ENCODE measurements at regions not wholly inside any gene's neighbourhood (a gene's known extent, or its start where the extent isn't known, plus 50 kb on each side); places are given as distances from the start of the nearest gene placed in this dataset.

DNA sequence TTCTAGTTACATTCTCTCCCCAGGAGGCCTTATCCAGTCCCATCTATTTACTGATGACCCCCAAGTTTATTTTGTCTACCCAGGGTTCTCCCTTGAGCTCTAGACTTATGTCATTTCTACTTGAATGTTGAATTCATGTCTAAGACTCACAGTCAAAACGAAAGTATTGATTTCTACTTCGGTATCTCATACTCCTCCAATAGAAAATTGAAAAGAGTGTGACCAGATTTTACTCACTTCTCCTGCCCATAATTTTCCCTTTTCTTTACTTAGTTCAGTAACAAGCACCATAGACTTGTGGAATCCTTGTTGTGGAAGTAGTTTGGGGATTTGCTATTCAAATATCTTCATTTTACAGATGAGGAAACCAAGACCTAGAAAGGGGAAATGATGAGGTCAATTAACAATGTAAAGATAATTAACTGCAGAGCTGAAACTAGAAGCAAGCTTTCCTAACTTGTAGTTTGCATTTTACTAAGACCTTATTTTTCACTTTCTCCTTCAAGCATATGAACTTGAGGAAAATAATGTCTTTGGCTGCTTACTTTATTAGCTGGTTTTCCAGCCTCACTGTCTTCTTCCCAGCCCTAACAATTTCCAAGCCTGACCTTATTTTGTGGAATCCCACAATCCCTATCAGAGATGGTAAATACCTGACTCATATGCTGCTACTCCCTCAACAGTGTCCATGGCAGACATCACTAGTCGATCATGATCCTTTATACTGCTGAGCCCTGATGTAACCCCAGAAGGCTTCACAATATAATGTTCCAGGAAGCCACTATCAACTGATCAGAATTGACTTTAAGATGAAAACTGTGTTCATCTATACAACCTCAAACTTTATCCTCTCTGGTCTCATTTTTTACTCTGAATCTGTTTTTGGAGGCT lies 123.9 kb upstream of the AGBL1 start:
- Histone ChIP-seq H3K79me2 (ENCODE audit: control insufficient read depth, insufficient read depth, low read length) (no peaks in the 10 kb centered on the region), H2AFZ (ENCODE audit: insufficient read depth, low read depth, low read length, poor library complexity, severe bottlenecking) (no peak overlapping the region), H3K4me1 (ENCODE audit: control insufficient read depth in 2 of 2, insufficient read depth in 2 of 2, low read length in 2 of 2) (no peaks in the 10 kb centered on the region), H3K4me2 (replicated peaks; ENCODE audit: low read depth, low read length, poor library complexity, severe bottlenecking) (no peak overlapping the region), H4K20me1 (ENCODE audit: control insufficient read depth, insufficient read depth, low read length, poor library complexity, severe bottlenecking) (no peaks in the 10 kb centered on the region), H3K9me3 (ENCODE audit: control extremely low read depth in 1 of 3, control insufficient read depth in 2 of 3, insufficient read depth in 1 of 3, low read length in 2 of 3) (peaks cover 0 to under 1% (median 0%) of the 10 kb centered on the region in 3 donors), H3K4me3 (ENCODE audit: control extremely low read depth in 1 of 5, extremely low read depth in 1 of 5, insufficient read depth in 1 of 5, low read depth in 2 of 5, low read length in 4 of 5) (no peak overlapping the region), H3K36me3 (replicated peaks in 1 of 2; ENCODE audit: control extremely low read depth in 1 of 2, control insufficient read depth in 1 of 2, extremely low read depth in 1 of 2, insufficient read depth in 2 of 2, low read length in 1 of 2) (no peaks in the 10 kb centered on the region), H3K27me3 (replicated peaks in 1 of 4; ENCODE audit: control extremely low read depth in 1 of 4, control insufficient read depth in 3 of 4, insufficient read depth in 4 of 4, low read length in 3 of 4) (no peaks in the 10 kb centered on the region), H3K9ac (ENCODE audit: low read length) (no peak overlapping the region), H3K27ac (ENCODE audit: low read length in 2 of 2) (no peak overlapping the region)
- no peak overlapping the region for H3K27ac Mint-ChIP-seq
- ChIA-PET CTCF (no interaction called here), POLR2A (no interaction called here)
- ATAC-seq (ENCODE audit: low read depth): no peak
- intact Hi-C loops (cut with micrococcal nuclease): no loop called here
- peaks cover 5% of the 10 kb centered on the region for H3K27me3 Mint-ChIP-seq
- DNase-seq: no peak
- H3K9me3 Mint-ChIP-seq (ENCODE audit: insufficient read depth): peaks cover 7% of the 10 kb centered on the region
- H3K4me1 Mint-ChIP-seq: peaks cover 8% of the 10 kb centered on the region
- H3K4me3 Mint-ChIP-seq: no peak overlapping the region
- 100% methylated on average over 1 of the region's 3 CpGs for WGBS (ENCODE audit: insufficient coverage)
- TF ChIP-seq, protein P1, sequence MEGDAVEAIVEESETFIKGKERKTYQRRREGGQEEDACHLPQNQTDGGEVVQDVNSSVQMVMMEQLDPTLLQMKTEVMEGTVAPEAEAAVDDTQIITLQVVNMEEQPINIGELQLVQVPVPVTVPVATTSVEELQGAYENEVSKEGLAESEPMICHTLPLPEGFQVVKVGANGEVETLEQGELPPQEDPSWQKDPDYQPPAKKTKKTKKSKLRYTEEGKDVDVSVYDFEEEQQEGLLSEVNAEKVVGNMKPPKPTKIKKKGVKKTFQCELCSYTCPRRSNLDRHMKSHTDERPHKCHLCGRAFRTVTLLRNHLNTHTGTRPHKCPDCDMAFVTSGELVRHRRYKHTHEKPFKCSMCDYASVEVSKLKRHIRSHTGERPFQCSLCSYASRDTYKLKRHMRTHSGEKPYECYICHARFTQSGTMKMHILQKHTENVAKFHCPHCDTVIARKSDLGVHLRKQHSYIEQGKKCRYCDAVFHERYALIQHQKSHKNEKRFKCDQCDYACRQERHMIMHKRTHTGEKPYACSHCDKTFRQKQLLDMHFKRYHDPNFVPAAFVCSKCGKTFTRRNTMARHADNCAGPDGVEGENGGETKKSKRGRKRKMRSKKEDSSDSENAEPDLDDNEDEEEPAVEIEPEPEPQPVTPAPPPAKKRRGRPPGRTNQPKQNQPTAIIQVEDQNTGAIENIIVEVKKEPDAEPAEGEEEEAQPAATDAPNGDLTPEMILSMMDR (IDR thresholded peaks at IDR 0.05): no peak
- TF ChIP-seq EZH2 (IDR thresholded peaks at IDR 0.05; ENCODE audit: borderline replicate concordance, insufficient read depth, low read depth, low read length, poor library complexity, severe bottlenecking): no peak

DNA sequence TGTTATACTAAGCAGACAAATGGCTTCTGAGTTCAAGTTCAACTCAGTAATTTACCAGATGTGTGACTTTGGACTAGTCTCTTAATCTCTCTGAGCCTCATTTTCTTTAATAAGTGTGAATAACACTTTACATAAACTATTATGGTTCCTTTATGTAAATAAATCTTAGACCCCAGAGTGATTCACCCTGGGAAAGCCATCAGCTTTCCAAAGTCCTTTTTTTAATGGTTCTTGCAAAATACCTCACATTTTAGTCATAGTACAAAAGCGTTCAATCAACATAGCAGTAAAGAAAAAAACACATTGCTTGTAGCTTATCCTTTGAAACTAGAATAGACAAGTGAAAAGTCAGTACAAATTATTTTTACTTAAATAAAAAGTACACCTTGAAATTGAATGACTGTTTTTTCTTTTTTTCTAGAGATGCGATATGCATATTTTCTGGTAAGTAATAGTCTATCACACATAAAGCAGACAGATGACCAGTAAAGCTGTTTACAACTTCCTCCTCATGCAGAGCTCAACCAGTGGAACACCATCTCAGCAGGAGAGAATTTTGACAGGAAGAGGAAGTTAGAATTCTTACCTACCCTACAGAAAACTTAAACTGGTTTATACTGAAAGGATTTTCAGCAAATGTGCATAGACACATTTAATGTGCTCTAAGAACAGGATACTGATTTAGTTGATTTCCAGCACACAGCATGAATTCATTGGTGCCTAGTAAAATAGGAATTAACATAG lies 123.0 kb upstream of the AGBL1 start:
- no peaks in the 10 kb centered on the region for H3K4me1 ChIP-seq (ENCODE audit: control insufficient read depth in 2 of 2, insufficient read depth in 2 of 2, low read length in 2 of 2)

More for the DNA sequence above, 123.0 kb upstream of the AGBL1 start:
- Histone ChIP-seq H3K36me3 (replicated peaks in 1 of 2; ENCODE audit: control extremely low read depth in 1 of 2, control insufficient read depth in 1 of 2, extremely low read depth in 1 of 2, insufficient read depth in 2 of 2, low read length in 1 of 2) (no peaks in the 10 kb centered on the region), H3K4me3 (ENCODE audit: control extremely low read depth in 1 of 5, extremely low read depth in 1 of 5, insufficient read depth in 1 of 5, low read depth in 2 of 5, low read length in 4 of 5) (no peak overlapping the region), H3K27ac (ENCODE audit: low read length in 2 of 2) (no peak overlapping the region), H3K4me2 (replicated peaks; ENCODE audit: low read depth, low read length, poor library complexity, severe bottlenecking) (no peak overlapping the region), H2AFZ (ENCODE audit: insufficient read depth, low read depth, low read length, poor library complexity, severe bottlenecking) (no peak overlapping the region), H3K9me3 (ENCODE audit: control extremely low read depth in 1 of 3, control insufficient read depth in 2 of 3, insufficient read depth in 1 of 3, low read length in 2 of 3) (peaks cover 0 to 3% (median 0%) of the 10 kb centered on the region in 3 donors), H3K79me2 (ENCODE audit: control insufficient read depth, insufficient read depth, low read length) (no peaks in the 10 kb centered on the region), H3K27me3 (replicated peaks in 1 of 4; ENCODE audit: control extremely low read depth in 1 of 4, control insufficient read depth in 3 of 4, insufficient read depth in 4 of 4, low read length in 3 of 4) (no peaks in the 10 kb centered on the region), H4K20me1 (ENCODE audit: control insufficient read depth, insufficient read depth, low read length, poor library complexity, severe bottlenecking) (no peaks in the 10 kb centered on the region), H3K9ac (ENCODE audit: low read length) (no peak overlapping the region)
- POLR2A ChIA-PET: no interaction called here
- peaks cover 7% of the 10 kb centered on the region for H3K9me3 Mint-ChIP-seq (ENCODE audit: insufficient read depth)
- peaks cover 5% of the 10 kb centered on the region for H3K27me3 Mint-ChIP-seq
- no peak for ATAC-seq (ENCODE audit: low read depth)
- no CpG with 5 or more reads among the region's 2 CpGs for WGBS (ENCODE audit: insufficient coverage)
- CTCF ChIA-PET: no interaction called here
- DNase-seq: no peak
- no peak overlapping the region for H3K4me3 Mint-ChIP-seq
- intact Hi-C loops (cut with micrococcal nuclease): no loop called here
- TF ChIP-seq, protein P1 (IDR thresholded peaks at IDR 0.05): no peak
- TF ChIP-seq EZH2 (IDR thresholded peaks at IDR 0.05; ENCODE audit: borderline replicate concordance, insufficient read depth, low read depth, low read length, poor library complexity, severe bottlenecking): no peak
- peaks cover 8% of the 10 kb centered on the region for H3K4me1 Mint-ChIP-seq
- no peak overlapping the region for H3K27ac Mint-ChIP-seq

Data from B cell (primary cell).